ENCODE measurements at regions not wholly inside any gene's neighbourhood (a gene's known extent, or its start where the extent isn't known, plus 50 kb on each side); places are given as distances from the start of the nearest gene placed in this dataset.
A peak's percentile ranks its signal among the peaks of the same experiment; 100 is the strongest.

- no peak overlapping the region for H3K27ac ChIP-seq
- H3K27me3 ChIP-seq: no peaks in the 10 kb centered on the region
- H3K36me3 ChIP-seq: no peaks in the 10 kb centered on the region
- peaks cover 0 to 6% (median 0%) of the 10 kb centered on the region in 3 donors for H3K4me1 ChIP-seq
- TF ChIP-seq CTCF (IDR thresholded peaks at IDR 0.05) (peak; percentile 64 to 77 (median 68)), POLR2AphosphoS5 (IDR thresholded peaks at IDR 0.05) (no peak), POLR2A (IDR thresholded peaks at IDR 0.05) (no peak)
- ATAC-seq: peak; percentile 25
- no peaks in the 10 kb centered on the region for H3K9me3 ChIP-seq
- WGBS, 2 donors (ENCODE audit: low coverage in 1 of 2): 13 to 33% methylated on average over 4 of the region's 4 CpGs
- H3K4me3 ChIP-seq: no peak overlapping the region
Measured at GRCh38 chr18:43571078-43571689, 293.9 kb upstream of the SYT4 start.

GRCh38 chr18:43572163-43572562 is 294.9 kb upstream of the SYT4 start:
- Histone ChIP-seq H3K4me3 (no peak overlapping the region), H3K27me3 (no peaks in the 10 kb centered on the region), H3K9me3 (no peaks in the 10 kb centered on the region), H3K36me3 (no peaks in the 10 kb centered on the region), H3K27ac (no peak overlapping the region), H3K4me1 (peaks cover 0 to 6% (median 0%) of the 10 kb centered on the region in 3 donors)
- no peak for ATAC-seq
- 53 to 61% methylated on average over 2 of the region's 2 CpGs for WGBS, 2 donors (ENCODE audit: low coverage in 1 of 2)
- TF ChIP-seq POLR2A (IDR thresholded peaks at IDR 0.05): no peak
- no peak for TF ChIP-seq CTCF (IDR thresholded peaks at IDR 0.05)
- no peak for TF ChIP-seq EP300 (IDR thresholded peaks at IDR 0.05)
- no peak for TF ChIP-seq POLR2AphosphoS5 (IDR thresholded peaks at IDR 0.05)

- H3K27ac ChIP-seq: no peak overlapping the region
- no peaks in the 10 kb centered on the region for H3K36me3 ChIP-seq
- no peak for ATAC-seq
- no peak overlapping the region for H3K4me3 ChIP-seq
- WGBS, 2 donors (ENCODE audit: low coverage in 1 of 2): 47 to 54% methylated on average over 3 of the region's 3 CpGs
- H3K27me3 ChIP-seq: no peaks in the 10 kb centered on the region
- peaks cover 0 to 11% (median 0%) of the 10 kb centered on the region in 3 donors for H3K4me1 ChIP-seq
- no peaks in the 10 kb centered on the region for H3K9me3 ChIP-seq
- TF ChIP-seq CTCF (IDR thresholded peaks at IDR 0.05): no peak
- TF ChIP-seq POLR2A (IDR thresholded peaks at IDR 0.05): no peak
- TF ChIP-seq EP300 (IDR thresholded peaks at IDR 0.05): no peak
- TF ChIP-seq POLR2AphosphoS5 (IDR thresholded peaks at IDR 0.05): no peak
Measured at GRCh38 chr18:43574974-43575373, 297.7 kb upstream of the SYT4 start.

GRCh38 chr18:43578211-43578610 is 300.9 kb upstream of the SYT4 start:
- Histone ChIP-seq H3K36me3 (no peaks in the 10 kb centered on the region), H3K9me3 (no peaks in the 10 kb centered on the region), H3K4me1 (peaks cover 0 to 11% (median 0%) of the 10 kb centered on the region in 3 donors), H3K27ac (no peak overlapping the region), H3K27me3 (no peaks in the 10 kb centered on the region), H3K4me3 (no peak overlapping the region)
- ATAC-seq: no peak
- no peak for TF ChIP-seq EP300 (IDR thresholded peaks at IDR 0.05)
- TF ChIP-seq POLR2A (IDR thresholded peaks at IDR 0.05): no peak
- TF ChIP-seq POLR2AphosphoS5 (IDR thresholded peaks at IDR 0.05): no peak
- TF ChIP-seq CTCF (IDR thresholded peaks at IDR 0.05): no peak
- 80 to 91% methylated on average over 1 of the region's 1 CpG for WGBS, 2 donors (ENCODE audit: low coverage in 1 of 2)

- no peak for TF ChIP-seq POLR2AphosphoS5 (IDR thresholded peaks at IDR 0.05)
- no peak for TF ChIP-seq POLR2A (IDR thresholded peaks at IDR 0.05)
- no peak for TF ChIP-seq CTCF (IDR thresholded peaks at IDR 0.05)
- TF ChIP-seq EP300 (IDR thresholded peaks at IDR 0.05): no peak
- no peaks in the 10 kb centered on the region for H3K9me3 ChIP-seq
- H3K4me1 ChIP-seq: peaks cover 0 to 11% (median 0%) of the 10 kb centered on the region in 3 donors
- no peak for ATAC-seq
- H3K27ac ChIP-seq: no peak overlapping the region
- no peak overlapping the region for H3K4me3 ChIP-seq
- H3K36me3 ChIP-seq: no peaks in the 10 kb centered on the region
- H3K27me3 ChIP-seq: no peaks in the 10 kb centered on the region
- WGBS, 2 donors (ENCODE audit: low coverage in 1 of 2): 33 to 46% methylated on average over 4 of the region's 4 CpGs
Measured at GRCh38 chr18:43578706-43579105, 301.4 kb upstream of the SYT4 start.

Measured in gastroesophageal sphincter (tissue), 4 donors.